GM12865 (cell line): ENCODE measurements at regions not wholly inside any gene's neighbourhood (a gene's known extent, or its start where the extent isn't known, plus 50 kb on each side); places are given as distances from the start of the nearest gene placed in this dataset.

Experiments used
- DNase-seq: peaks from one replicate; pipeline ENCODE4 v3.0.0; 2010; ENCODE audit warnings: low read depth
- H3K4me3 ChIP-seq: 2 replicates; pipeline ENCODE4 v1.5.1; 2011; ENCODE audit warnings: mild to moderate bottlenecking, low read depth, low read length, control low read depth
- CTCF ChIP-seq: IDR thresholded peaks from 2 replicates; pipeline ENCODE4 v1.5.1; 2011; ENCODE audit warnings: low read length, control low read depth, low read depth, inconsistent platforms; ENCODE audit not compliant: insufficient read depth; ENCODE audit errors: missing control alignments

- H3K4me3 ChIP-seq: no peak overlapping the region
- no peak for TF ChIP-seq CTCF
- no peak for DNase-seq
These were observed 361.7 kb downstream of the INSC start for GRCh38 chr11:15476371-15476917.

GRCh38 chr11:15481871-15482270, 367.1 kb downstream of the INSC start:
- TF ChIP-seq CTCF: no peak
- H3K4me3 ChIP-seq: no peak overlapping the region
- no peak for DNase-seq

- no peak overlapping the region for H3K4me3 ChIP-seq
- DNase-seq: peak; percentile 48
- no peak for TF ChIP-seq CTCF
These were observed 368.5 kb downstream of the INSC start for GRCh38 chr11:15483205-15483604.

GRCh38 chr11:15484398-15484797, 369.7 kb downstream of the INSC start:
- TF ChIP-seq CTCF: no peak
- DNase-seq: no peak
- no peak overlapping the region for H3K4me3 ChIP-seq

GRCh38 chr11:15485432-15485831, 370.7 kb downstream of the INSC start:
- no peak for TF ChIP-seq CTCF
- no peak overlapping the region for H3K4me3 ChIP-seq
- DNase-seq: no peak

GRCh38 chr11:15489281-15489680, 374.6 kb downstream of the INSC start:
- no peak overlapping the region for H3K4me3 ChIP-seq
- no peak for TF ChIP-seq CTCF
- DNase-seq: no peak

- TF ChIP-seq CTCF: no peak
- H3K4me3 ChIP-seq: no peak overlapping the region
- DNase-seq: no peak
These were observed 375.8 kb downstream of the INSC start for GRCh38 chr11:15490535-15490934.
